Retinal pigment epithelial cell (primary cell): ENCODE measurements at regions not wholly inside any gene's neighbourhood (a gene's known extent, or its start where the extent isn't known, plus 50 kb on each side); places are given as distances from the start of the nearest gene placed in this dataset.

ENCODE experiments used
- DNase-seq: peaks from one replicate; pipeline ENCODE4 v3.0.0-alpha.2; 2010; ENCODE audit warnings: low read depth
- H3K4me3 ChIP-seq: 2 replicates; pipeline ENCODE4 v1.5.1; 2011; ENCODE audit warnings: mild to moderate bottlenecking, low read length, control low read depth, moderate library complexity
- CTCF ChIP-seq: conservative IDR thresholded peaks from 2 replicates; pipeline ENCODE4 v1.5.1; 2011; ENCODE audit warnings: low read depth, low read length, control low read depth, inconsistent platforms

- TF ChIP-seq CTCF = no peak
- peak; percentile 39 for DNase-seq
- H3K4me3 ChIP-seq = no peak overlapping the region
Measured at GRCh38 chr12:127785540-127785939, 481.4 kb upstream of the TMEM132C start.

DNA sequence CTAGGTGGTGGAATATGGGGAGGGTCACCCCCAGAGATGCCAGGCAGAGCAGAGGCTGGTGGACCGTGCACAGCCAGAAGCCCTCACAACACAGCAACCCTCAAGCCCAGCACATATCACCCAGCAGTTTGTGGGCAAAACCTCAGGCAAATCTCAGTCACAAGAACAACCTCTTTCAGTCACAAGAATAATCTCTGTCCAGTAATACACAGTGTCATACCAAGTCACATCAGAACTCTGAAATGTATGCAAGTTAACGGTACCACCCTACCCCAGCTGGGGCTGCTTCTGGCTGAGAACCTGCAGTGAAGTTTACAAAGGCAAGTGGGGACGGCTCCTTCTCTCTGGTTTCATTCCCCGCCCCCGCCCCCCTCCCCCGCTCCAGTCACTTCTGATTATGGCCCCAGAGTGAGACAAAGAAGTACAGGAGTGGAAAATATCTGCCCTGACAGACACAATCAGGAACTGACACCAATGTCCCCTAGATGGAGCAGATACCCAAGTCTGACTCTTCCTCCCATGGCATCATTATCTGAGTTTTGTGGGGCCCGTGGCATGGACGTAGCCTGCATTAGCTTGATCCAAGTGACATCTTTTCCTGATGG is 480.9 kb upstream of the TMEM132C start:
- TF ChIP-seq CTCF = no peak
- peak; percentile 45 for DNase-seq

GRCh38 chr12:127787544-127787943 is 479.4 kb upstream of the TMEM132C start:
- DNase-seq = no peak
- no peak overlapping the region for H3K4me3 ChIP-seq
- TF ChIP-seq CTCF = no peak

More for the DNA sequence above, 480.9 kb upstream of the TMEM132C start:
- no peak overlapping the region for H3K4me3 ChIP-seq

DNA sequence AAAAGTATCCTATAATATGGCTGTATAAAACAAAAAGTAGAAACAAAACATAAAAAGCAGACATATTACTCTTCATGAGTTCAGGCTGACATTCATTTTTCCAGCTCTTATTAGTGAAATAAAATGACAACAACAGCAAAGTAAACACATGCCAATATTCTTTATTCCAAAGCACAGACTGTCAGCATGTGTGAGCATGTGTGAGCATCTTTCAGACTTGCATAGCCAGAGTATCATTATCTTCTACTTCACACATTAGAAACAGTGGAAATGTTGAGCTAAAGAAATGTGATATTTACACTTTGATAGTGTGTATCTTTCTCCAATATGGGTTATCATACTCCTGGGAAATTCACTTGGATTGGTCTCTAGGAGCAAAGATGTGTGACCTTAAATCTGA is 476.6 kb upstream of the TMEM132C start:
- H3K4me3 ChIP-seq = no peak overlapping the region
- TF ChIP-seq CTCF = no peak
- DNase-seq = no peak

GRCh38 chr12:127791217-127791616 is 475.8 kb upstream of the TMEM132C start:
- no peak for DNase-seq
- no peak for TF ChIP-seq CTCF
- H3K4me3 ChIP-seq = no peak overlapping the region

DNA sequence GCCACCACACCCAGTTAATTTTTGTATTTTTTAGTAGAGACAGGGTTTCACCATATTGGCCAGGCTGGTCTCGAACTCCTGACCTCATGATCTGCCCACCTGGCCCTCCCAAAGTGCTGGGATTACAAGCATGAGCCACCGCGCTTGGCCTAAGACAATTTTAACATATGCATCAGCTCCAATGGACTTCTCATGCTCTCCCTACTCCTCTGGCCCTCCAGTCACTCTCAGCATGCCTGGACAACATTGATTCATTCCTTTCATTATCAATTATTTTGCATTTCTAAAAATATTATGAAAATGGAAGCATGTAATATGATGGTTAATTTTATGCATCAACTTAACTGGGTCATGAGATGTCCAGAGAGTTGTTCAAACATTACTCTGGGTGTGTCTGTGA is 469.1 kb upstream of the TMEM132C start:
- no peak overlapping the region for H3K4me3 ChIP-seq
- no peak for TF ChIP-seq CTCF
- DNase-seq = no peak

DNA sequence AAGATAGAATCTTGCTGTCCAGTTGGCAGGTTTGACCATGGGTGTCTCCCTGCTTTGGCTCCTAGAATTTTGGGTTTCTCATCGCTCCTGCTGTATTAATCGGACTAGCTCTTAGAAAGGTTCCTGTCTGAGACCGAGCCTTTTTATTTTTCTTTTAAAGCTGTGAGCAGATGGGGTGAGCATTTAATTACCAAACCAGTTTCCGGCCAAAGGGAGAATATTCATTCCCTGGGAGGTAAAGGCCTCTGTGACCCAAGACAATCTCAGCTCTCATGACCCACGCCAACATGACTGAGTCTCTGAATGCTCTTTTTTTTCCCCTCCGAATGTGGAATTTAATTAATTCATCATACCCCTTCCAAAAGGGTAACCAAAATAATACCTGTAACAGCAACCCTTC is 464.7 kb upstream of the TMEM132C start:
- TF ChIP-seq CTCF = no peak
- DNase-seq = no peak

More for the DNA sequence above, 464.7 kb upstream of the TMEM132C start:
- H3K4me3 ChIP-seq = no peak overlapping the region
